ENCODE measurements at regions not wholly inside any gene's neighbourhood (a gene's known extent, or its start where the extent isn't known, plus 50 kb on each side); places are given as distances from the start of the nearest gene placed in this dataset.

- TF ChIP-seq CTCF (conservative IDR thresholded peaks at IDR 0.05; ENCODE audit: low read depth, low read length) (no peak), EZH2 (IDR thresholded peaks at IDR 0.05; ENCODE audit: low read length, unreplicated experiment) (no peak), EZH2phosphoT487 (IDR thresholded peaks at IDR 0.05; ENCODE audit: borderline replicate concordance, low read length) (no peak)
Measured at GRCh38 chr20:39376788-39377187, 414.6 kb downstream of the DHX35 start.
